ENCODE measurements at regions not wholly inside any gene's neighbourhood (a gene's known extent, or its start where the extent isn't known, plus 50 kb on each side); places are given as distances from the start of the nearest gene placed in this dataset.

- no peak for DNase-seq (ENCODE audit: low read depth, low spot score)
- H4K20me1 ChIP-seq (ENCODE audit: insufficient read depth): no peaks in the 10 kb centered on the region
- no peak overlapping the region for H2AFZ ChIP-seq (ENCODE audit: low read depth, low read length, poor library complexity, severe bottlenecking)
- BruUV-seq (replicated peaks): no TSS peak
- H3K9ac ChIP-seq (ENCODE audit: low read length): no peak overlapping the region
- no peaks in the 10 kb centered on the region for H3K9me2 ChIP-seq (ENCODE audit: insufficient read depth)
- no peaks in the 10 kb centered on the region for H3K27me3 ChIP-seq (ENCODE audit: insufficient read depth, low read length)
- no peak overlapping the region for H3K4me3 ChIP-seq (replicated peaks in 1 of 2; ENCODE audit: low read depth in 1 of 2, low read length in 2 of 2)
- ChIA-PET RAD21 (ENCODE audit: low non-redundant PET in 1 of 2, low total read pairs in 2 of 2, uncharacterized antibody in 2 of 2, unreplicated experiment in 2 of 2) (no interaction called here), CTCF (no interaction called here), POLR2A (no interaction called here)
- no peak for TF ChIP-seq CEBPB (IDR thresholded peaks at IDR 0.05; ENCODE audit: low read depth)
- no peak for TF ChIP-seq REST (IDR thresholded peaks at IDR 0.05; ENCODE audit: low read depth)
- TF ChIP-seq FOSL1 (IDR thresholded peaks at IDR 0.05; ENCODE audit: low read depth): no peak
- TF ChIP-seq ATF3 (IDR thresholded peaks at IDR 0.05): no peak
- no peak for TF ChIP-seq CTCF (IDR thresholded peaks at IDR 0.05 in 2 of 3, conservative IDR thresholded peaks at IDR 0.05 in 1 of 3; ENCODE audit: borderline replicate concordance in 1 of 3, insufficient read depth in 1 of 3, low read depth in 2 of 3, low read length in 2 of 3)
- no peak for TF ChIP-seq EGR1 (IDR thresholded peaks at IDR 0.05; ENCODE audit: low read depth)
- TF ChIP-seq TCF7L2 (IDR thresholded peaks at IDR 0.05; ENCODE audit: borderline replicate concordance, extremely low read depth, insufficient read depth, insufficient read length): no peak
- TF ChIP-seq RAD21 (IDR thresholded peaks at IDR 0.05; ENCODE audit: low read depth): no peak
- no peak for TF ChIP-seq ZFX (IDR thresholded peaks at IDR 0.05)
- H3K9me3 ChIP-seq (ENCODE audit: control insufficient read depth in 1 of 2, insufficient read depth in 1 of 2, low read depth in 1 of 2, low read length in 2 of 2): peaks cover 0 to 5% of the 10 kb centered on the region in 2 experiments; a peak in 1 of 4 replicates
- no peak for ATAC-seq
- no peak overlapping the region for H3K27ac ChIP-seq (ENCODE audit: low read depth, low read length)
- H3K36me3 ChIP-seq (ENCODE audit: control insufficient read depth in 1 of 2, insufficient read depth in 2 of 2, low read length in 2 of 2): no peaks in the 10 kb centered on the region
- H3K4me1 ChIP-seq (ENCODE audit: control insufficient read depth in 1 of 2, insufficient read depth in 2 of 2, low read length in 2 of 2): no peaks in the 10 kb centered on the region
- H3K4me2 ChIP-seq (ENCODE audit: low read length): no peak overlapping the region
- no peaks in the 10 kb centered on the region for H3K79me2 ChIP-seq (ENCODE audit: insufficient read depth, low read length)
- intact Hi-C loops (cut with micrococcal nuclease): no loop called here
These were observed 232.5 kb upstream of the HES1 start for GRCh38 chr3:193903512-193903817.
